Skeletal muscle tissue (tissue), 3 donors: ENCODE measurements at regions not wholly inside any gene's neighbourhood (a gene's known extent, or its start where the extent isn't known, plus 50 kb on each side); places are given as distances from the start of the nearest gene placed in this dataset.

ENCODE experiments used
- H3K27ac ChIP-seq: one replicate; pipeline ENCODE4 v1.7.0; 2013; ENCODE audit warnings: mild to moderate bottlenecking, low read depth, low read length, inconsistent platforms
- H3K27me3 ChIP-seq, 3 donors: one replicate each; pipeline ENCODE4 v1.7.0; 2013; ENCODE audit warnings: low read length in 3 of 3; ENCODE audit not compliant: control insufficient read depth in 3 of 3, insufficient read depth in 3 of 3
- H3K36me3 ChIP-seq, 3 donors: one replicate each; pipeline ENCODE4 v1.7.0; 2013; ENCODE audit warnings: low read length in 3 of 3; ENCODE audit not compliant: control insufficient read depth in 3 of 3, insufficient read depth in 3 of 3
- H3K4me1 ChIP-seq, 3 donors: one replicate each; pipeline ENCODE4 v1.7.0; 2013; ENCODE audit warnings: low read length in 3 of 3, mild to moderate bottlenecking in 3 of 3; ENCODE audit not compliant: control insufficient read depth in 3 of 3, insufficient read depth in 3 of 3
- H3K4me3 ChIP-seq, 3 donors: one replicate each; pipeline ENCODE4 v1.7.0; 2013; ENCODE audit warnings: low read length in 3 of 3
- H3K9ac ChIP-seq, 3 donors: one replicate each; pipeline ENCODE4 v1.7.0; 2013; ENCODE audit warnings: low read length in 3 of 3, mild to moderate bottlenecking in 3 of 3, moderate library complexity in 2 of 3, low read depth in 1 of 3
- H3K9me3 ChIP-seq, 3 donors: one replicate each; pipeline ENCODE4 v1.7.0; 2013; ENCODE audit warnings: low read length in 3 of 3; ENCODE audit not compliant: control insufficient read depth in 3 of 3
- donor health status: Osteomylitis.

DNA sequence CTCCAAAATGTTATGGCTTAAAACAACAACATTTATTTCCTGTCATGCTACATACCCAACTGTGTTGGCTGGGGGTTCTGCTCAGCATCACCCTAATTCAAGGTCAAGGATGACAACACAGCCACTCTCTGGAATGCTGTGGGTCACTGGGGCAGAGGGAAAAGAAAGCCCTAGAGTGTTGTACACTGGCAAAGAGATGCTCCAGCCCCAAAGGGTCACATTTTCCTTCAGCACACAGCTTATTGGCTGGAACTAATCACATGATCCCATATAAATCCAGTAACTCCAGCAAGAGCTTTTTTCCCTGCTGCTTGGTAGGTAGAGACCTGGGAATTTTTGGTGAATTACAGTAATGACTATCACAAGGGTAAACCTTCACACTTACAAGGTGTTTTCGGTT, 1041.4 kb downstream of the NTRK3 start:
- peaks cover 0 to 7% (median 0%) of the 10 kb centered on the region in 3 donors for H3K27me3 ChIP-seq
- no peak overlapping the region for H3K27ac ChIP-seq
- no peaks in the 10 kb centered on the region for H3K36me3 ChIP-seq
- H3K4me3 ChIP-seq = no peak overlapping the region
- H3K9ac ChIP-seq = no peak overlapping the region
- H3K9me3 ChIP-seq = no peaks in the 10 kb centered on the region
- no peaks in the 10 kb centered on the region for H3K4me1 ChIP-seq

DNA sequence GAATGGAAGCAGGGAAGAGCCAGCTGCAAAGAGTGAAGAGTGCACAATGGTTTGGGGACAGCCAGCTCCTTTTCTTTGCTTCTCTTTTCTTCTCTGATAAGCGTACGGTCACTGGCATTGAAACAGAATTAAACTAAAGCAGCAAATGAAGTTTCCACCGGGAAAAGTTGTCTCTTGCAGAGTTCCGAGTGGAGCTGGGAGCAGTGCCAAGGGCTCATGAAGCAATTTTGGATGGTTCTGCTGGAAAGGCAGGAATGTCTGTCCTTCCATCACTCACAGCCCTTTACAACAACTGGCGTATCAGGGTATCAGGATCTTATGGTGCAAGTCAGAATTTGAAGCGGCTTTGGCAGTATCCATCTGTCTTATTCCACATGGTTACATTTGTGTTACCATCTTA, 1042.9 kb downstream of the NTRK3 start:
- H3K27ac ChIP-seq = no peak overlapping the region
- H3K9me3 ChIP-seq = no peaks in the 10 kb centered on the region
- no peak overlapping the region for H3K4me3 ChIP-seq
- no peak overlapping the region for H3K9ac ChIP-seq
- H3K27me3 ChIP-seq = peaks cover 0 to 7% (median 0%) of the 10 kb centered on the region in 3 donors
- no peaks in the 10 kb centered on the region for H3K36me3 ChIP-seq
- no peaks in the 10 kb centered on the region for H3K4me1 ChIP-seq

DNA sequence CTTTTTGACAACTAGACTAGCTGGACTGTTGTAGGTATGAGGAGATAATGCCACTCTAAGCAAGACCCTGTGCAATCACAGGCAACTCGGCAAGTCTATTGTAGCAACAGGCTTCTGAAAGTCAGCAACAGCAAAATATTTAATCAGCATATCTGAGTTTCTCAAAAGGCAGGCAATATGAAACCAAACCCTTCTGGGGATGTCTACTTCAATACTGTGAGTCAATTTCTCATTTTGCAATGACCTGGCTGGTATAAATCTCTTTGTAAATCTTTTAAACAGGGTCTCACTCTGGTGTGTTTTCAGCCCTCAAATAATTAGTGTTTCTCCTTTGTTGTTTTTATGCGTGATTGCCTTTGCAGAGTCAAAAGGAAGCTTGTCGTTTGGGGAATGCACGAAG, 1044.5 kb downstream of the NTRK3 start:
- Histone ChIP-seq H3K9ac (no peak overlapping the region), H3K9me3 (no peaks in the 10 kb centered on the region), H3K36me3 (no peaks in the 10 kb centered on the region), H3K27me3 (peaks cover 0 to 7% (median 0%) of the 10 kb centered on the region in 3 donors), H3K4me1 (no peaks in the 10 kb centered on the region), H3K4me3 (no peak overlapping the region), H3K27ac (no peak overlapping the region)

DNA sequence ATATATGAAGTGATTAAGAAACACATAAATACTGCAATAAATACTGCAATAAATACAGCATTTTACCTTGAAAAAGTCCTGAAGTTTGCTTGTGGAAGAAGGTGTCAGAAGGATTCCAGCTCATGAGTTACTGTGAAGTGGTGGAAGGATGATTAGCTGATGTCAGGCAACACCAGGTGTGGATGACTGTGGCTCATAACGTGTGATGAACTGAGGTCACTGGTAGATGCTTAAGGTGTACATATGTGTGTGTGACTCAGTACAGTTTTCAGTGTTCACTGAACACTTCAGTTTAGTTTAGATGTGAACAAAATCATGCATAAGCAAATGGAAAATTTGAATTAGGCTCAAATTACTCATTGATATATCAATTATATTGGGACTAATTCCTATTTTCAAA, 1045.0 kb downstream of the NTRK3 start:
- H3K9me3 ChIP-seq = no peaks in the 10 kb centered on the region

DNA sequence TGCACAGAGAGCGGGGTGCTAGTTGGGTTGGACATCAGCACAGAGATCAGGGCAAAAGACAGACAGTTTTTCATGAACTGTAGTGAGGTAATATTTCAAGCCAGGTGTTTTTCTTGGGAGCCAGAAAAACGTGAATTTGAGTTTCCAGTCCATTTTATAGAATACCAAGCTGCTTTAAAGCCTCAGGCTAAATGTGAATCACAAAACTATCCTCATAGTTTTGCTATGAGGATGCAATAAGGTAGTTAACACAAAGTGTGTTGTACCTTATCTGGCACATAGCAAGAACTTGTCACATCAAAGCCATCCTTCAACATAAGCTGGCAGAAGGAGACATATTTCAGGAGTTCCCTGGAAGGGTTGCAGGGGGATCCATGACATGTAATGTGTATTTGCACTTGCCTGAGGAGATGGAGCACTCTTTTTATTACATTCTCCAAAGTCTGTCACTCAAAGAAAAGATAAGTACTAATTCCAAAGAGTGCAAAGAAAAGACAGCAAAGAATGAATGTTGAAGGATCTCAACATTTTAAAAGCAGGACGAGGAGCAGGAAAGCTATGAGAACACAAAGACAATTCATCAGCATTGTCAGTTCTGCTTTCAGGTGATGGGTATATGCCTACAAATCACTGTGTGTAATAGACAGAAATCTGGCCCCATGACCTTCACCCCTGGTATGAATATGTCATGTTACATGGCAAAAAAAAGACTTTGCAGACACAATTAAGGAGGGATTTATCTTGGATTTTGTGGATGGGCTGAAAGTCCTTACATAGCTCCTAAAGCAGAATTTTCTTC, 1046.4 kb downstream of the NTRK3 start:
- no peak overlapping the region for H3K4me3 ChIP-seq
- H3K9me3 ChIP-seq = no peaks in the 10 kb centered on the region
- H3K9ac ChIP-seq = no peak overlapping the region
- peaks cover 0 to 7% (median 0%) of the 10 kb centered on the region in 3 donors for H3K27me3 ChIP-seq
- H3K36me3 ChIP-seq = no peaks in the 10 kb centered on the region
- H3K27ac ChIP-seq = no peak overlapping the region
- no peaks in the 10 kb centered on the region for H3K4me1 ChIP-seq

More for the DNA sequence above, 1045.0 kb downstream of the NTRK3 start:
- peaks cover 0 to 7% (median 0%) of the 10 kb centered on the region in 3 donors for H3K27me3 ChIP-seq
- no peak overlapping the region for H3K4me3 ChIP-seq
- H3K4me1 ChIP-seq = no peaks in the 10 kb centered on the region
- no peaks in the 10 kb centered on the region for H3K36me3 ChIP-seq
- H3K27ac ChIP-seq = no peak overlapping the region
- H3K9ac ChIP-seq = no peak overlapping the region

DNA sequence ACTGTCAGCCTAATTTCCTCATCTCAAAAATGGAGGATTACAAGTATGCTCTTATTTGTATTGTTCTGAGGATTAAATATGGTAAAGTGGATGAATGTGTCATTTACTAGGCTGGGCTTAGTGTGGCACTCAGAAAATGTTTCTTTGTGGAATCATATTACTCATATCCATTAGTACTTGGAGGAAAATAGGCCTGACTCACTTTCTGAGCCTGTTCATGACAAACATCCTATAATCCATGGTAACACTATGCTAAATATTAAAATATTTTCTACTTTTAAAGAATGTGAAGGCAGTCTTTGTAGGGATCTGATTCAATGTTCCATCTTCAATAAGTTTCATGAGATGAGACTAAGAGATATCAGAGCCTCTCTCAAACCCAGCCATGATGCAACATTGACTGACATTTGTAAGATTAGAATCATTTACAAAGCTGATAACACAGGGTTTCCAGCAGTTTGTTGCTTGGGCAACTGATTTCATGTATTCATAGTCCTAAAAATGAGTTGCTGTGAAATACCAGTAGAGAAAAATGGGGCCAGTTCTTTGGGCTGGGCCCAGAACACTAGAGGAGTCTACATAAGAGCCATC, 1048.5 kb downstream of the NTRK3 start:
- Histone ChIP-seq H3K36me3 (no peaks in the 10 kb centered on the region), H3K27ac (no peak overlapping the region), H3K4me3 (no peak overlapping the region), H3K27me3 (peaks cover 0 to under 1% (median 0%) of the 10 kb centered on the region in 3 donors), H3K9me3 (no peaks in the 10 kb centered on the region), H3K9ac (no peak overlapping the region), H3K4me1 (no peaks in the 10 kb centered on the region)

DNA sequence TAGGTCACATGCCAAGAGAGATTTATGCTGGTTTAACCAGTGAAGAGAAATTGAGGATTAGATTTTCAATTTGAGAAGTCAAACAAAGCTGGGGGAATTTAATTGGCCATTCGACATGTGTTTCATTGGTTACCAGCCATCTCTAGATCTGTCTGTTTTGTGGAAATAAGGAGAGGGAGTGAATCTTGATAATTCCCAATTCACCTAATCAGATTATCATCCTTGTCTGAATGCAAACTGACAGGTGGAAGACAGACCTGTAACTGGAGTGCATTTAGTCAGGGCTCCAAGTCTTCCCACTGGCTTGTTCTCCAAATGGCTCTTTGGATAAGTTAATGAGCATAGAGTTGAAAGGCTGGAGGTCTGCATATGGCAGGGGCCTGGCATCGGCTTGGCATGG, 1049.3 kb downstream of the NTRK3 start:
- H3K4me3 ChIP-seq = no peak overlapping the region
- H3K4me1 ChIP-seq = no peaks in the 10 kb centered on the region
- H3K27ac ChIP-seq = no peak overlapping the region
- H3K36me3 ChIP-seq = no peaks in the 10 kb centered on the region
- no peaks in the 10 kb centered on the region for H3K27me3 ChIP-seq
- no peak overlapping the region for H3K9ac ChIP-seq
- H3K9me3 ChIP-seq = no peaks in the 10 kb centered on the region

DNA sequence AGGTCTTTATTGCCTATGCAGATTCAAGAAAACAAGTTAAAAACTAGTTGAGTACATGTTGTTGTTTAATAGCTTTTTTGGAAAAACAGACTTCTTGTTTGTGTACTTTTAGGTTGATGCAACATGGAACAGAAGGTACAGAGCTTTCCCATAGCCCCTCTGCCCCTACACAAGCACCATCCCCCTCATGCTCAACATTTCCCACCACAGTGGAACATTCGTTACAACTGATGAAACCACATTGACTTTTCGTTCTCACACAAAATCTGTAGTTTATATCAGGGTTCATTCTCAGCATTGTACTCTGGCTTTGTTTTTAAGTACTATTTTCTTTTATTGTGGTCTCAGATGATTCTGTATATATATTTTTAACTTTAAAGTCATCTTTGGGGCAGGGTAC, 1054.6 kb downstream of the NTRK3 start:
- no peaks in the 10 kb centered on the region for H3K27me3 ChIP-seq
- H3K4me3 ChIP-seq = no peak overlapping the region
- no peaks in the 10 kb centered on the region for H3K36me3 ChIP-seq
- no peak overlapping the region for H3K27ac ChIP-seq
- H3K9me3 ChIP-seq = no peaks in the 10 kb centered on the region
- H3K4me1 ChIP-seq = no peaks in the 10 kb centered on the region
- no peak overlapping the region for H3K9ac ChIP-seq

DNA sequence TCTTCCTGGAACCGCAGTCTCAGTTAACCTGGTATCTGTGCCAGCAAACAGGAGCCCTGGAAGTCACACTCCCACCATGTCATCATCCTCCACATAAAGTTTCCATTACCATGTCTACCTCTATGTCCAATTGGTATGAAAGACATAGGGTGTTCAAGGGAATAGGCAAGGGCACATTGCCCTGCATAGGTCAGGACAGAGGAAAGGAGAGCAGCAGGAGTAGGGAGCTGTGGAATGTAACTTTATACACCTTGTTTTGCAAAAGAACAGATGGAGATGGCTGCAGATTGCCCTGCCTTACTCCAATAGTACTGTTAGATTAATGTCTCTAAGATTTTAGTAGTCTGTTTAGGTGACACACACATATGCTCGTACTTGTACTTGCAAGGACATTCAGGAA, 1056.4 kb downstream of the NTRK3 start:
- no peak overlapping the region for H3K27ac ChIP-seq
- no peaks in the 10 kb centered on the region for H3K36me3 ChIP-seq
- H3K9me3 ChIP-seq = no peaks in the 10 kb centered on the region
- H3K27me3 ChIP-seq = peaks cover 0 to 3% (median 3%) of the 10 kb centered on the region in 3 donors
- H3K4me3 ChIP-seq = no peak overlapping the region
- H3K9ac ChIP-seq = no peak overlapping the region
- no peaks in the 10 kb centered on the region for H3K4me1 ChIP-seq

DNA sequence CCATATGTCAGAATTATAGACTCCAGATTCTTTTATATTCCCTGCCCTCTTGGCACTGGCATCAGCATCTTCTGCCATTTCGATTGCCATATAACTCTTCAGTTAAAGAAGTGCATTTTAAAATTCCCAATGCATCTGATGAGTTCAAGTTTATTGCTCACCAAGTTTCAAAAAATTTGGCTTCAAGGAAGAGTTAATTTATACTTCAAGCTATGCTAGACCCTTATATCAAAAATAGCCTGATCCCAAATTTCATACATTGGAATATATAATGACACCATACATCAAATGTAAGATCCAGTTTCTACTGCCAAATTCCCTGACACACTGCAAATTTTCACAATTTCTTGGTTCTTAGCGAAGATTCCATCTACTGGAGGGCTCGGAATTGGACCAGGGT, 1058.6 kb downstream of the NTRK3 start:
- H3K27me3 ChIP-seq = peaks cover 0 to 8% (median 3%) of the 10 kb centered on the region in 3 donors
- no peak overlapping the region for H3K27ac ChIP-seq
- no peak overlapping the region for H3K4me3 ChIP-seq

More for the DNA sequence above, 1058.6 kb downstream of the NTRK3 start:
- Histone ChIP-seq H3K36me3 (no peaks in the 10 kb centered on the region), H3K4me1 (no peaks in the 10 kb centered on the region), H3K9ac (no peak overlapping the region), H3K9me3 (peaks cover 0 to under 1% (median 0%) of the 10 kb centered on the region in 3 donors)
